ENCODE measurements at regions not wholly inside any gene's neighbourhood (a gene's known extent, or its start where the extent isn't known, plus 50 kb on each side); places are given as distances from the start of the nearest gene placed in this dataset.

DNA sequence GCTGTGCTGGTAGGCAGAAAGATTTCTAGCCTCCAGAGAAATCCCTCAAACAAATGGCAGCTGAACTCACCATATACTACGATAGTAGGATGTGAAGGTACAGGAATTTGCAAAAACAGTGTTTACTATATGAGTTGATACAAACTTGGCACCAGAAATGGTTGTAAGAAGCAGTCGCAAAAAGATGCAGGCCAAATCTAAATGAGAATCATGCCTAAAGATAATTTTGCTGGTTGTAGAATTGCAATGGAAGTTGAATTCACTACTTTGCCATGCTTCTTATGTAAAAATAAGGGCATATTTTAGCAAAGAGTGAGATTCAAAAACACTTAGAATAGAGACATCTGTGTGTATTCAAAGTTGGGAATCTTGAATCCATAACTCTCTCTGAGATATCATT, 924.7 kb downstream of the SUCLG1 start:
- RAD21 ChIA-PET (ENCODE audit: unreplicated experiment) = no interaction called here
- BruUV-seq (replicated peaks) = no TSS peak
- no peak overlapping the region for H3K27ac ChIP-seq (ENCODE audit: control insufficient read depth, insufficient read depth)
- in situ Hi-C loops (cut with MboI) = no loop called here
- H3K9ac ChIP-seq (ENCODE audit: control insufficient read depth, insufficient read depth, low read length) = no peak overlapping the region
- H4K20me1 ChIP-seq (ENCODE audit: control insufficient read depth, insufficient read depth) = no peaks in the 10 kb centered on the region
- DNase-seq (ENCODE audit: low read depth, low spot score) = no peak
- SMC1A ChIA-PET (ENCODE audit: uncharacterized antibody, unreplicated experiment) = no interaction called here
- no peak for TF ChIP-seq ZBTB33 (IDR thresholded peaks at IDR 0.05)
- no peak for TF ChIP-seq ZNF384 (IDR thresholded peaks at IDR 0.05; ENCODE audit: borderline replicate concordance, low read depth, low read length)
- no peak for TF ChIP-seq ZBTB40 (IDR thresholded peaks at IDR 0.05; ENCODE audit: borderline replicate concordance)
- TF ChIP-seq, protein P1, sequence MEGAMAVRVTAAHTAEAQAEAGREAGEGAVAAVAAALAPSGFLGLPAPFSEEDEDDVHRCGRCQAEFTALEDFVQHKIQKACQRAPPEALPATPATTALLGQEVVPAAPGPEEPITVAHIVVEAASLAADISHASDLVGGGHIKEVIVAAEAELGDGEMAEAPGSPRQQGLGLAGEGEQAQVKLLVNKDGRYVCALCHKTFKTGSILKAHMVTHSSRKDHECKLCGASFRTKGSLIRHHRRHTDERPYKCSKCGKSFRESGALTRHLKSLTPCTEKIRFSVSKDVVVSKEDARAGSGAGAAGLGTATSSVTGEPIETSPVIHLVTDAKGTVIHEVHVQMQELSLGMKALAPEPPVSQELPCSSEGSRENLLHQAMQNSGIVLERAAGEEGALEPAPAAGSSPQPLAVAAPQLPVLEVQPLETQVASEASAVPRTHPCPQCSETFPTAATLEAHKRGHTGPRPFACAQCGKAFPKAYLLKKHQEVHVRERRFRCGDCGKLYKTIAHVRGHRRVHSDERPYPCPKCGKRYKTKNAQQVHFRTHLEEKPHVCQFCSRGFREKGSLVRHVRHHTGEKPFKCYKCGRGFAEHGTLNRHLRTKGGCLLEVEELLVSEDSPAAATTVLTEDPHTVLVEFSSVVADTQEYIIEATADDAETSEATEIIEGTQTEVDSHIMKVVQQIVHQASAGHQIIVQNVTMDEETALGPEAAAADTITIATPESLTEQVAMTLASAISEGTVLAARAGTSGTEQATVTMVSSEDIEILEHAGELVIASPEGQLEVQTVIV (IDR thresholded peaks at IDR 0.05; ENCODE audit: borderline replicate concordance, partially characterized antibody) = no peak
- no peak for TF ChIP-seq ZBED1 (IDR thresholded peaks at IDR 0.05; ENCODE audit: borderline replicate concordance)
- TF ChIP-seq LARP7 (IDR thresholded peaks at IDR 0.05) = no peak
- TF ChIP-seq BACH1 (IDR thresholded peaks at IDR 0.05; ENCODE audit: borderline replicate concordance) = no peak
- TF ChIP-seq CHD4 (IDR thresholded peaks at IDR 0.05) = no peak
- TF ChIP-seq POLR2AphosphoS2 (IDR thresholded peaks at IDR 0.05; ENCODE audit: low read depth, low read length) = no peak
- TF ChIP-seq YBX1 (IDR thresholded peaks at IDR 0.05) = no peak
- no peaks in the 10 kb centered on the region for H3K79me2 ChIP-seq (ENCODE audit: control insufficient read depth, insufficient read depth, low read length)
- no peak overlapping the region for H3K4me2 ChIP-seq (ENCODE audit: control insufficient read depth, insufficient read depth)
- H3K4me3 ChIP-seq = no peak overlapping the region
- POLR2A ChIA-PET = no interaction called here
- H3K27me3 ChIP-seq (replicated peaks in 1 of 2; ENCODE audit: control insufficient read depth in 2 of 2, insufficient read depth in 2 of 2, low read length in 1 of 2) = no peaks in the 10 kb centered on the region
- ATAC-seq = no peak
- H3K36me3 ChIP-seq (ENCODE audit: control insufficient read depth in 2 of 2, insufficient read depth in 2 of 2, low read length in 1 of 2) = no peaks in the 10 kb centered on the region
- CTCF ChIA-PET = no interaction called here
- WGBS (ENCODE audit: insufficient coverage, insufficient replicate concordance, low lambda C conversion rate, missing lambda C conversion rate) = 44% methylated on average over 2 of the region's 2 CpGs
- FAIRE-seq = no peak
- H3K4me1 ChIP-seq (ENCODE audit: control insufficient read depth, insufficient read depth, low read length) = no peaks in the 10 kb centered on the region
- H2AFZ ChIP-seq (ENCODE audit: control insufficient read depth, low read depth, low read length) = no peak overlapping the region
- intact Hi-C loops (cut with micrococcal nuclease; ENCODE audit: unreplicated experiment) = no loop called here
- H3K9me3 ChIP-seq (replicated peaks; ENCODE audit: control insufficient read depth, insufficient read depth, low read length) = no peaks in the 10 kb centered on the region
